RWPE1 (cell line): ENCODE measurements at regions not wholly inside any gene's neighbourhood (a gene's known extent, or its start where the extent isn't known, plus 50 kb on each side); places are given as distances from the start of the nearest gene placed in this dataset.
"Not testable (repeated sequence)": the region's sequence is repeated elsewhere in the genome, so short reads cannot be mapped to it uniquely, and the experiment has no call there.

ENCODE experiments used
- CTCF ChIA-PET: fragments of 350-600 bp; sonication (Branson Sonifier 250); formaldehyde crosslinking; extraction: SDS; loops from one replicate; lab custom pipeline; 2021; lab: Yijun Ruan, JAX
- POLR2A ChIA-PET: fragments of 400-600 bp; formaldehyde crosslinking; extraction: SDS; loops from one replicate; lab custom pipeline; 2020; ENCODE audit warnings: antibody characterized with exemption; ENCODE audit not compliant: low non-redundant PET; lab: Yijun Ruan, JAX
- DNase-seq: peaks from one replicate; pipeline ENCODE4 v3.0.0; 2012; ENCODE audit warnings: low spot score
- H3K27ac ChIP-seq: fragments of 450-650 bp; 2 replicates; pipeline ENCODE4 v1.5.1; 2017
- TF ChIP-seq, protein P1 (sequence below): fragments of 450-650 bp; conservative IDR thresholded peaks from 2 replicates; pipeline ENCODE4 v1.5.1; 2017; ENCODE audit warnings: low read depth, mild to moderate bottlenecking

DNA sequence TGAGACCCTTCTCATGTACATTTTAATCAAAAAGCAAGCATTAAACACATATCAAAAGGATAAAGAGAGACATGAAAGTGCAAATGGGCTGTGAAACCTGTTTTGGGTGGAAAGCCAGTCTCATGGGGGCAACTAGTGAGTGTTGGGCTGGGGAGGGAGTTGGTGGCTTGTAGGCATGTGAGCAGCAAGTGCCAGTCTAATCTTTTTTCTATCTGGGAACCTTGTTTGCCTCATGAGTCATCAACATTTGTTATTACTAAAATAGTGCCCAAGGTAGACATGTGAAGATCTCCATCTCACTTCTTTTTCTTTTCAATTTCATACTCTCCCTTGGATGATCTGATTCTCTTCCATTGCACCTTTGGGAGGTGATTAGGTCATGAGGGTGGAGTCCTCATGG lies 613.9 kb upstream of the GYPC start:
- CTCF ChIA-PET: interaction anchor here (0.6 kb wide), 1 partner anchor 275 kb away, joined by 3 read pairs; no protein-coding TSS in a partner anchor
- TF ChIP-seq, protein P1, sequence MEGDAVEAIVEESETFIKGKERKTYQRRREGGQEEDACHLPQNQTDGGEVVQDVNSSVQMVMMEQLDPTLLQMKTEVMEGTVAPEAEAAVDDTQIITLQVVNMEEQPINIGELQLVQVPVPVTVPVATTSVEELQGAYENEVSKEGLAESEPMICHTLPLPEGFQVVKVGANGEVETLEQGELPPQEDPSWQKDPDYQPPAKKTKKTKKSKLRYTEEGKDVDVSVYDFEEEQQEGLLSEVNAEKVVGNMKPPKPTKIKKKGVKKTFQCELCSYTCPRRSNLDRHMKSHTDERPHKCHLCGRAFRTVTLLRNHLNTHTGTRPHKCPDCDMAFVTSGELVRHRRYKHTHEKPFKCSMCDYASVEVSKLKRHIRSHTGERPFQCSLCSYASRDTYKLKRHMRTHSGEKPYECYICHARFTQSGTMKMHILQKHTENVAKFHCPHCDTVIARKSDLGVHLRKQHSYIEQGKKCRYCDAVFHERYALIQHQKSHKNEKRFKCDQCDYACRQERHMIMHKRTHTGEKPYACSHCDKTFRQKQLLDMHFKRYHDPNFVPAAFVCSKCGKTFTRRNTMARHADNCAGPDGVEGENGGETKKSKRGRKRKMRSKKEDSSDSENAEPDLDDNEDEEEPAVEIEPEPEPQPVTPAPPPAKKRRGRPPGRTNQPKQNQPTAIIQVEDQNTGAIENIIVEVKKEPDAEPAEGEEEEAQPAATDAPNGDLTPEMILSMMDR: no peak
- H3K27ac ChIP-seq: no peak overlapping the region
- DNase-seq: no peak
- POLR2A ChIA-PET: no interaction called here

DNA sequence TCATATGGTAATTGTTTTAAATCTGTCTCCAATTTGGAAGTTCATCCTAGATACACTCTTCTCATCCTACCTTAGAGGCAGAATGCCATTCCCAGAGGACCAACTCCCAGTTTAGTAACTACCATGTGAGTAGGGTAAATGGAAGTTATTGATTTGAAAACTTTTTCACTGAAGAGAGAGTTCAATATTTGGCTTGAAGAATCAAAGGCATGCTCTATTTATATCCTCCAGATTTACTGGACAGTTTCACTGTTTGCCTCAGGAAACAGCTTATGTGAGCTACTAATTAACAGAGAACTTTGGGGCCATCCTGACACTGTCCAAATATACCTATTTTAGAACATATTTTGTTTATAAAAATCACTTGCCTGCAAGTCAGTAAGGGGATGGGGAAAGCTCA lies 607.2 kb upstream of the GYPC start:
- no peak overlapping the region for H3K27ac ChIP-seq
- CTCF ChIA-PET: no interaction called here
- TF ChIP-seq, protein P1: no peak
- no peak for DNase-seq
- POLR2A ChIA-PET: no interaction called here

DNA sequence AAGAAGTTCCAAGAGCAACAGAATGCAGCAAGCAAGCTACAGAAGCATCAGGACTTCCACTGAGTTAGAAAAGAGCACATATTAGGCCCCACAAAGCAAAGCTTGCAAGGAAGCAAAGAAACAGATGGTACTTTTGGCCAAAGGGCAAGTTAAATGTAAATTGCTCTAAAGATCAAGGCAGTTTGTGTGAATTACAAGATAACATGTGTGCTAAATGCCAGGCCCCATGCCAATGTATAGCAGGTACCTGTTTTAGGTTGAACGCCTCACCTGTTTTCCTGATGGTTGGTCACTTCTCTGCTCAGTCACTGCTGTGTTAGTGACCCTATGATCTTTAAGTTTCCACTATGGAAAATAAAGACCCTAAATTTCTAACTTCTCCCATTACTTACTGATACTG lies 606.5 kb upstream of the GYPC start:
- no peak overlapping the region for H3K27ac ChIP-seq
- DNase-seq: no peak
- POLR2A ChIA-PET: no interaction called here
- CTCF ChIA-PET: no interaction called here
- TF ChIP-seq, protein P1: no peak

DNA sequence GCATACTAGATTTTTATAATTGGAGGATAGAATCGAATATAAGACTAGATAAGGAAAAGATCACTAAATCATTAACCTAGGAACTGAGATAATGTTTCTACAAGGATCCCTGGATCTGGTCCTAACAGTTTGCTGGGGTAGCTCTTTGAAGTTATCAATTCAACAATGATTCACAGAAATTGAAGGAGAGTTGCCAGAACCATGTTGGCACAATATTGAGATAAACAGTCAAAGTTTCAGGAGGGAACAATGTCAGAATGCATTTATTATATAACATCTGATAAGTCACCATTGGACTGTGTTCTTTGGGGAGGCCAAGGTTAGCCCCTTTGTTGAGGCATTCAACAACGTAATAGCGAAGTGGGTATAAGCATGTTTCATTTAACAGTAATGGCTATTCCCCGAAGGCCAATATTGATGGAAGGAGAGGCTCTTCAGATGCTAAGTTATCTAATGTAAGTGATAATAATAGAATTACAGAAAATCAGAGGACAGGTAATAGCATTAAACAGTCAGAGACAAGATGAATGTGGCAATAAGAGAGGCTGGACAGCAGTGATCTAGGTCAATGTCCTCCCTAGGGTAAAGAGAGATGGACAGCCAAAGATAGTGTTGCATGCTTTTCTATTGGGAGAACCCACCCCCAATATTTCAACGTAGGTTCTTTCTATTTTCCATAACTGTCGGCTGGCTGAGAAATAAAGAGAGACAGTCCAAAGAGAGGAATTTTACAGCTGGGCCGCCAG lies 604.8 kb upstream of the GYPC start:
- TF ChIP-seq, protein P1: no peak
- DNase-seq: no peak
- ChIA-PET CTCF (no interaction called here), POLR2A (no interaction called here)
- no peak overlapping the region for H3K27ac ChIP-seq

DNA sequence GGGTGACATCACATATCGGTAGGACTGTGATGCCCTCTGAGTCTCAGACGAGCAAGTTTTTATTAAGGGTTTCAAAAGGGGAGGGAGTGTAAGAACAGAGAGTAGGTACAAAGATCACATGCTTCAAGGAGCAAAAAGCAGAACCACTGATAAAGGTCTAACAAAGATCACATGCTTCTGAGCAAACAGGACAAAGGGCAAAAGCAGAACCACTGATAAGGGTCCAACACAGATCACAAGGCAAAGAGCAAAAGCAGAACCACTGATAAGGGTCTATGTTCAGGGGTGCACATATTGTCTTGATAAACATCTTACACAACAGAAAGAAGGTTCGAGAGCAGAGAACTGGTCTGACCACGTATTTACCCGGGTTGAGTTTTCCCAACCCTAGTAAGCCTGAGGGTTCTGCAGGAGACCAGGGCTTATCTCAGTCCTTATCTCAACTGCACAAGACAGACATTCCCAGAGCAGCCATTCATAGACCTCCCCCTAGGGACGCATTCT lies 604.2 kb upstream of the GYPC start:
- DNase-seq, H3K27ac ChIP-seq, CTCF ChIA-PET, POLR2A ChIA-PET: not testable (repeated sequence)

DNA sequence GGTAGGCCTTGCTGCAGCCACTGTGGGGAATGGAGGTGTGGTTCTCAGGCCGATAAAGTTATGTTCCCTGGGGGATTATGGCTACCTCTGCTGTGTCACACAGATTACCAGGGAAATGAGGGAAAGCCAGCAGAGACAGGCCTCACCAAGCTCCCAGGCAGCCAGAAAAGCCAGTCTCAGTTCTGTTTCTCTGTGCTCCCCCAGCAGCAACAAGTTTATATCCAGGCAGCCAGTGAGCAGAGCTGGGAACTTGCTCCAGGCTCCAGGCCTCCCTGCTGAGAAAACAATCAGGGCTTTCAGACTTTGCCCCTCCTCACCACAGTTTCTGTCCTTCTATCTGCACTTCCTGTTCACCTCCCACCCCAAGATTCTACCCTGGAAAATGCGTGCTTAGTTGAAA lies 596.6 kb upstream of the GYPC start:
- no peak for DNase-seq
- TF ChIP-seq, protein P1: no peak
- H3K27ac ChIP-seq: no peak overlapping the region
- CTCF ChIA-PET: no interaction called here
- POLR2A ChIA-PET: no interaction called here
